ENCODE measurements at regions not wholly inside any gene's neighbourhood (a gene's known extent, or its start where the extent isn't known, plus 50 kb on each side); places are given as distances from the start of the nearest gene placed in this dataset.

DNA sequence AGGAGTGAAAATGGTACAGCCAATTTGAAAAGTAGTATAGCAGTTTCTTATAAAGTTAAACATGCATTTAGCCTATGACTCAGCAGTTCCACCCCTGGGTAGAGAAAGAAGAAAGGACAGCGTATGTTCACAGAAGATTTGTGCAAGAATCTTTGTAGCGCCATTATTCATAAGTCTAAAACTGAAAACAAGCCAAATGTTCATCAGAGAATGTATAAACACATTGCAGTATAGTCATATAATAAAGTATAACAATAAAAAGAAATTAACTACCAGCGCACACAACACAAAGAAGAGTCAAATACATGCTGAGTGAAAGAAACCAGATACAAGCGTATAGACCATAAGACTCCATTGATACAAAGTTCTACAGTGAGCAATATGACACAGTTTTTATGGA is 294.0 kb downstream of the SAMD5 start:
- Histone ChIP-seq H4K8ac (ENCODE audit: extremely low read depth, insufficient read depth, low read length) (no peak overlapping the region), H4K5ac (ENCODE audit: insufficient read length, low read depth, low read length) (no peak overlapping the region), H2BK120ac (replicated peaks; ENCODE audit: low read depth, low read length) (no peak overlapping the region), H3K9me3 (ENCODE audit: insufficient read depth in 2 of 2, low read depth in 1 of 2, low read length in 1 of 2) (no peaks in the 10 kb centered on the region), H3K79me2 (ENCODE audit: control insufficient read depth in 1 of 2, insufficient read depth in 2 of 2, low read length in 2 of 2) (no peaks in the 10 kb centered on the region), H3K56ac (replicated peaks; ENCODE audit: insufficient read length, low read depth, low read length) (no peak overlapping the region), H3K23ac (ENCODE audit: insufficient read length) (no peak overlapping the region), H3K4ac (replicated peaks; ENCODE audit: insufficient read length, low read depth, low read length) (no peak overlapping the region), H3K36me3 (ENCODE audit: control insufficient read depth in 2 of 4, insufficient read depth in 4 of 4, low read length in 3 of 4) (no peaks in the 10 kb centered on the region), H2BK20ac (ENCODE audit: low read length) (no peak overlapping the region), H3K79me1 (ENCODE audit: low read depth, low read length) (no peaks in the 10 kb centered on the region), H3K4me2 (ENCODE audit: insufficient read depth in 1 of 2, low read depth in 2 of 2, low read length in 2 of 2) (no peak overlapping the region), H3K18ac (ENCODE audit: extremely low read depth, low read length) (no peak overlapping the region), H3K4me3 (ENCODE audit: extremely low read depth in 1 of 4, insufficient read depth in 2 of 4, low read depth in 3 of 4, low read length in 4 of 4) (no peak overlapping the region), H2BK15ac (ENCODE audit: low read length) (no peak overlapping the region), H3K14ac (ENCODE audit: insufficient read length) (no peak overlapping the region), H2BK5ac (ENCODE audit: low read depth, low read length) (no peak overlapping the region), H3K27ac (ENCODE audit: low read depth, low read length) (no peak overlapping the region), H3K4me1 (replicated peaks in 1 of 4; ENCODE audit: control insufficient read depth in 3 of 4, insufficient read depth in 4 of 4, low read length in 3 of 4) (no peaks in the 10 kb centered on the region), H4K20me1 (replicated peaks in 1 of 2; ENCODE audit: control insufficient read depth in 1 of 2, insufficient read depth in 2 of 2, low read length in 2 of 2) (no peaks in the 10 kb centered on the region), H2AFZ (ENCODE audit: low read length) (no peak overlapping the region), H4K91ac (replicated peaks; ENCODE audit: insufficient read length, low read length) (no peak overlapping the region), H3K27me3 (replicated peaks in 1 of 4; ENCODE audit: control insufficient read depth in 3 of 4, extremely low read depth in 1 of 4, insufficient read depth in 3 of 4, low read length in 3 of 4) (no peaks in the 10 kb centered on the region), H3K9ac (replicated peaks in 1 of 4; ENCODE audit: extremely low read depth in 1 of 4, low read depth in 3 of 4, low read length in 3 of 4) (no peak overlapping the region), H3K23me2 (ENCODE audit: low read depth, low read length) (no peaks in the 10 kb centered on the region), H2AK5ac (ENCODE audit: low read depth, low read length) (no peak overlapping the region), H2BK12ac (ENCODE audit: low read depth, low read length) (no peak overlapping the region)
- TF ChIP-seq SIX5 (IDR thresholded peaks at IDR 0.05; ENCODE audit: low read depth, low read length) (no peak), SP1 (IDR thresholded peaks at IDR 0.05; ENCODE audit: low read depth, low read length) (no peak), HDAC2 (IDR thresholded peaks at IDR 0.05; ENCODE audit: borderline replicate concordance in 1 of 2, low read depth in 2 of 2, low read length in 2 of 2) (no peak), ATF3 (IDR thresholded peaks at IDR 0.05; ENCODE audit: insufficient read depth, low read depth, low read length) (no peak), CHD1 (IDR thresholded peaks at IDR 0.05; ENCODE audit: low read depth, low read length) (no peak)
- POLR2A ChIA-PET (ENCODE audit: partially characterized antibody) = no interaction called here
- FAIRE-seq (no peak), DNase-seq (ENCODE audit: low read depth in 1 of 2, low spot score in 2 of 2) (no peak)
- CTCF ChIA-PET (ENCODE audit: partially characterized antibody) = interaction anchor here (0.7 kb wide), 1 partner anchor 173 kb away, joined by 3 read pairs; no protein-coding TSS in a partner anchor
- WGBS, 2 experiments (ENCODE audit: extremely low coverage in 1 of 2, insufficient coverage in 1 of 2, insufficient read length in 1 of 2, insufficient replicate concordance in 2 of 2, low coverage in 1 of 2, low lambda C conversion rate in 2 of 2, missing lambda C conversion rate in 1 of 2) = 89% methylated on average over 4 of the region's 4 CpGs; no CpG with 5 or more reads in 1 of the 2 experiments

Data from H1 (cell line).